DND-41 (cell line): ENCODE measurements at regions not wholly inside any gene's neighbourhood (a gene's known extent, or its start where the extent isn't known, plus 50 kb on each side); places are given as distances from the start of the nearest gene placed in this dataset.

ENCODE experiments used
- ATAC-seq: fragments of 200-7000 bp; cut with Tn5 transposase; 3 replicates; pipeline ENCODE4 v1.9.1; 2021; ENCODE audit warnings: low read depth; ENCODE audit not compliant: insufficient read depth
- DNase-seq: peaks from one replicate; pipeline ENCODE4 v3.0.0-alpha.2; 2020
- H2AFZ ChIP-seq: 2 replicates; pipeline ENCODE4 v1.6.0; 2012; ENCODE audit warnings: low read depth, low read length
- H3K27ac ChIP-seq: 2 replicates; pipeline ENCODE4 v1.5.1; 2012; ENCODE audit warnings: low read length, inconsistent platforms
- H3K27me3 ChIP-seq: fragments of 200-600 bp; sonication (generic); 2 replicates; pipeline ENCODE4 v1.6.0; 2012; ENCODE audit warnings: low read length, mild to moderate bottlenecking, inconsistent platforms; ENCODE audit not compliant: insufficient read depth, poor library complexity
- H3K36me3 ChIP-seq: 2 replicates; pipeline ENCODE4 v1.5.1; 2012; ENCODE audit warnings: low read length, inconsistent platforms; ENCODE audit not compliant: insufficient read depth
- H3K4me1 ChIP-seq: 2 replicates; pipeline ENCODE4 v1.5.1; 2012; ENCODE audit warnings: mild to moderate bottlenecking, low read length; ENCODE audit not compliant: insufficient read depth
- H3K4me2 ChIP-seq: 2 replicates; pipeline ENCODE4 v1.6.0; 2012; ENCODE audit warnings: mild to moderate bottlenecking, moderate library complexity, low read length, inconsistent platforms; ENCODE audit not compliant: insufficient read depth
- H3K4me3 ChIP-seq, 2 experiments: fragments of 200-600 bp in 1 of 2; shearing (Covaris generic) in 1 of 2; 2 replicates each; pipeline ENCODE4 v1.5.1; 2012 to 2016; ENCODE audit warnings: inconsistent platforms in 2 of 2, low read length in 2 of 2, mild to moderate bottlenecking in 2 of 2, low read depth in 1 of 2, moderate library complexity in 1 of 2
- H3K79me2 ChIP-seq: 2 replicates; pipeline ENCODE4 v1.6.0; 2012; ENCODE audit warnings: low read length, inconsistent platforms; ENCODE audit not compliant: insufficient read depth
- H3K9ac ChIP-seq: 2 replicates; pipeline ENCODE4 v1.6.0; 2012; ENCODE audit warnings: low read depth, mild to moderate bottlenecking, inconsistent platforms, low read length, moderate library complexity
- H3K9me3 ChIP-seq: 2 replicates; pipeline ENCODE4 v1.5.1; 2012; ENCODE audit warnings: low read length, moderate library complexity, mild to moderate bottlenecking, inconsistent platforms; ENCODE audit not compliant: insufficient read depth, severe bottlenecking
- H4K20me1 ChIP-seq: 2 replicates; pipeline ENCODE4 v1.6.0; 2012; ENCODE audit warnings: low read length; ENCODE audit not compliant: insufficient read depth
- CTCF ChIP-seq: IDR thresholded peaks from 2 replicates; pipeline ENCODE4 v1.5.1; 2012; ENCODE audit warnings: borderline replicate concordance, low read length, moderate library complexity, mild to moderate bottlenecking; ENCODE audit not compliant: poor library complexity, severe bottlenecking; ENCODE audit errors: extremely low read depth
- EZH2 ChIP-seq: IDR thresholded peaks from 3 replicates; pipeline ENCODE4 v1.6.1; 2012; ENCODE audit warnings: borderline replicate concordance, low read depth, mild to moderate bottlenecking, moderate library complexity, low read length, inconsistent platforms; ENCODE audit not compliant: severe bottlenecking

- no peaks in the 10 kb centered on the region for H3K36me3 ChIP-seq
- DNase-seq (no peak), ATAC-seq (no peak)
- no peaks in the 10 kb centered on the region for H3K27me3 ChIP-seq
- TF ChIP-seq CTCF (no peak), EZH2 (no peak)
- H3K4me2 ChIP-seq: no peak overlapping the region
- no peak overlapping the region for H2AFZ ChIP-seq
- no peak overlapping the region for H3K27ac ChIP-seq
- H3K4me1 ChIP-seq: no peaks in the 10 kb centered on the region
- no peaks in the 10 kb centered on the region for H3K79me2 ChIP-seq
- no peaks in the 10 kb centered on the region for H3K9me3 ChIP-seq
- no peak overlapping the region for H3K9ac ChIP-seq
- H4K20me1 ChIP-seq: no peaks in the 10 kb centered on the region
- no peak overlapping the region for H3K4me3 ChIP-seq
Measured at GRCh38 chr10:76723844-76724243, 913.8 kb downstream of the KCNMA1 start.

DNA sequence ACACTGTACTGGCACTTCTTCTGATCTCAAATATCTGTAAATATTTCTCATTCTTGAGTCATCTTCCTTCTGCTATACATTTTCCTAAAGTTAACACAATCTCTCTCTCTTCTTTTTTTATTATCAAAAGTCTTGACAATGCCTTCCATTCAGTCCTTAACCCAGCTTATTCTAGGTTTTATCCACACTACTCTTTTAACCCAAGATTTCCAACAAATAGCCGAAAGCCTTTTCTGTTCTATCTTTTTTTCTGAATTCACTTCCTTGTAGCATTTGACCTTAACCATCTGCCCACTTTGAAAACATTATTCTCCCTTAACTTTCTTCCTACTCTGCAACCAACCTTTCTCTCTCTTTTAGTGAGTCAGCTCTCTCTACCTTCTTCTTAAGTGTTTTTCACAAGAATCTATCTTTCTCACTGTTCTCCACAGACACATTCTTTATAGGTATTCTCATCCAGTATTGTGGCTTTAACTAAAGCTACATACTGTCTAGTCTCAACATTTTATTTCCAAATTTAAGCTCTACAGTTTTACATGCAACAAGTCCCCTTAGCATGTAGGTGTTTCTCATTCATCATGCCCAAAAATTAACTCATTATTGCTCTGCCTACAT is 915.6 kb downstream of the KCNMA1 start:
- Histone ChIP-seq H3K4me3 (no peak overlapping the region), H3K4me1 (no peaks in the 10 kb centered on the region), H3K27ac (no peak overlapping the region), H3K27me3 (no peaks in the 10 kb centered on the region), H3K9me3 (no peaks in the 10 kb centered on the region), H3K9ac (no peak overlapping the region), H3K4me2 (no peak overlapping the region), H3K36me3 (no peaks in the 10 kb centered on the region), H4K20me1 (no peaks in the 10 kb centered on the region), H3K79me2 (no peaks in the 10 kb centered on the region), H2AFZ (no peak overlapping the region)
- no peak for DNase-seq
- ATAC-seq: no peak
- TF ChIP-seq EZH2 (no peak), CTCF (no peak)

DNA sequence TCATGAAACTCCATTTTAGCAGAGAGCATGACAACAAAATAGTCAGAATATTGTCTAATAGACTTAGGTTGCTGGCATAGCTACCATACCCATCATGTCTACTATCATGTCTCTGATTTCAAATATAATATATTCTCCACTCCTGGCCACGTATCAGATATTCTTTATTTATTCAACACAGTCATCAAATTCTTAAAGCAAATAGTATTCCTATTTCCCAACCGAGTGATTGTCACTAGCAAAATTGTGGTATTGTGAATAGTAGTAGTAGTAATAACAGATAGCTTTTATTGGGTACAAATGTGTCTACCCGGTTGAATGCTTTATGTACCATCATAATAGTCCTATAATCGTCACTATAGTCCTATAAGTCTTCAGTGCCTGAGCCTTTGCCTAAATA is 918.6 kb downstream of the KCNMA1 start:
- TF ChIP-seq CTCF: no peak
- TF ChIP-seq EZH2: no peak

GRCh38 chr10:76717141-76717540 is 920.5 kb downstream of the KCNMA1 start:
- no peak overlapping the region for H3K9ac ChIP-seq
- no peak for DNase-seq
- no peaks in the 10 kb centered on the region for H3K79me2 ChIP-seq
- TF ChIP-seq EZH2: no peak
- TF ChIP-seq CTCF: no peak
- H3K27me3 ChIP-seq: no peaks in the 10 kb centered on the region
- H3K4me1 ChIP-seq: no peaks in the 10 kb centered on the region
- H3K4me3 ChIP-seq: no peak overlapping the region
- H3K9me3 ChIP-seq: no peaks in the 10 kb centered on the region
- H3K4me2 ChIP-seq: no peak overlapping the region
- H3K27ac ChIP-seq: no peak overlapping the region
- H3K36me3 ChIP-seq: no peaks in the 10 kb centered on the region
- H2AFZ ChIP-seq: no peak overlapping the region
- ATAC-seq: no peak
- H4K20me1 ChIP-seq: no peaks in the 10 kb centered on the region

More for the DNA sequence above, 918.6 kb downstream of the KCNMA1 start:
- no peak overlapping the region for H3K9ac ChIP-seq
- no peaks in the 10 kb centered on the region for H3K36me3 ChIP-seq
- no peaks in the 10 kb centered on the region for H3K4me1 ChIP-seq
- no peak overlapping the region for H3K4me3 ChIP-seq
- H3K79me2 ChIP-seq: no peaks in the 10 kb centered on the region
- H4K20me1 ChIP-seq: no peaks in the 10 kb centered on the region
- H3K27me3 ChIP-seq: no peaks in the 10 kb centered on the region
- DNase-seq: no peak
- H3K27ac ChIP-seq: no peak overlapping the region
- no peak for ATAC-seq
- no peak overlapping the region for H2AFZ ChIP-seq
- H3K4me2 ChIP-seq: no peak overlapping the region
- no peaks in the 10 kb centered on the region for H3K9me3 ChIP-seq
